ENCODE measurements at regions not wholly inside any gene's neighbourhood (a gene's known extent, or its start where the extent isn't known, plus 50 kb on each side); places are given as distances from the start of the nearest gene placed in this dataset.

- DNase-seq (ENCODE audit: low read depth): no peak
Observed at GRCh38 chr13:59099182-59099974, 1064.3 kb downstream of the DIAPH3 start.

- DNase-seq (ENCODE audit: low read depth): no peak
Observed at GRCh38 chr13:59103004-59103768, 1060.5 kb downstream of the DIAPH3 start.

- peak; percentile 72 for DNase-seq (ENCODE audit: low read depth)
Observed at GRCh38 chr13:59111751-59112171, 1052.0 kb downstream of the DIAPH3 start.

GRCh38 chr13:59112221-59112718, 1051.5 kb downstream of the DIAPH3 start:
- DNase-seq (ENCODE audit: low read depth): peak; percentile 97

- DNase-seq (ENCODE audit: low read depth): no peak
Observed at GRCh38 chr13:59119475-59119874, 1044.3 kb downstream of the DIAPH3 start.

- no peak for DNase-seq (ENCODE audit: low read depth)
Observed at GRCh38 chr13:59120297-59120843, 1043.4 kb downstream of the DIAPH3 start.

GRCh38 chr13:59121507-59121906, 1042.2 kb downstream of the DIAPH3 start:
- no peak for DNase-seq (ENCODE audit: low read depth)

GRCh38 chr13:59126474-59126873, 1037.3 kb downstream of the DIAPH3 start:
- no peak for DNase-seq (ENCODE audit: low read depth)

- no peak for DNase-seq (ENCODE audit: low read depth)
Observed at GRCh38 chr13:59133903-59134302, 1029.8 kb downstream of the DIAPH3 start.

- DNase-seq (ENCODE audit: low read depth): no peak
Observed at GRCh38 chr13:59144700-59145099, 1019.0 kb downstream of the DIAPH3 start.

GRCh38 chr13:59145381-59145780, 1018.3 kb downstream of the DIAPH3 start:
- no peak for DNase-seq (ENCODE audit: low read depth)

- no peak for DNase-seq (ENCODE audit: low read depth)
Observed at GRCh38 chr13:59157181-59157580, 1006.5 kb downstream of the DIAPH3 start.

- DNase-seq (ENCODE audit: low read depth): peak; percentile 59
Observed at GRCh38 chr13:59166174-59166573, 997.6 kb downstream of the DIAPH3 start.

- DNase-seq (ENCODE audit: low read depth): no peak
Observed at GRCh38 chr13:59172076-59172475, 991.7 kb downstream of the DIAPH3 start.

- peak; percentile 20 for DNase-seq (ENCODE audit: low read depth)
Observed at GRCh38 chr13:59176775-59177174, 987.0 kb downstream of the DIAPH3 start.

- DNase-seq (ENCODE audit: low read depth): peak; percentile 27
Observed at GRCh38 chr13:59178344-59178743, 985.4 kb downstream of the DIAPH3 start.

- DNase-seq (ENCODE audit: low read depth): no peak
Observed at GRCh38 chr13:59182241-59182640, 981.5 kb downstream of the DIAPH3 start.

- no peak for DNase-seq (ENCODE audit: low read depth)
Observed at GRCh38 chr13:59197397-59197796, 966.3 kb downstream of the DIAPH3 start.

GRCh38 chr13:59201841-59202240, 961.9 kb downstream of the DIAPH3 start:
- peak; percentile 6 for DNase-seq (ENCODE audit: low read depth)

- DNase-seq (ENCODE audit: low read depth): no peak
Observed at GRCh38 chr13:59203855-59204254, 959.9 kb downstream of the DIAPH3 start.

GRCh38 chr13:59205501-59205900, 958.2 kb downstream of the DIAPH3 start:
- DNase-seq (ENCODE audit: low read depth): no peak
